ENCODE measurements at regions not wholly inside any gene's neighbourhood (a gene's known extent, or its start where the extent isn't known, plus 50 kb on each side); places are given as distances from the start of the nearest gene placed in this dataset.

GRCh38 chr5:71986101-71986500, 121.2 kb upstream of the MAP1B start:
- no peak for TF ChIP-seq CTCF (conservative IDR thresholded peaks at IDR 0.05 in 1 of 2, IDR thresholded peaks at IDR 0.05 in 1 of 2; ENCODE audit: low read depth in 1 of 2, low read length in 2 of 2)
- no peak for TF ChIP-seq EZH2 (IDR thresholded peaks at IDR 0.05; ENCODE audit: low read length, missing control alignments)
